ENCODE measurements at regions not wholly inside any gene's neighbourhood (a gene's known extent, or its start where the extent isn't known, plus 50 kb on each side); places are given as distances from the start of the nearest gene placed in this dataset.
"Not testable (repeated sequence)": the region's sequence is repeated elsewhere in the genome, so short reads cannot be mapped to it uniquely, and the experiment has no call there.

DNA sequence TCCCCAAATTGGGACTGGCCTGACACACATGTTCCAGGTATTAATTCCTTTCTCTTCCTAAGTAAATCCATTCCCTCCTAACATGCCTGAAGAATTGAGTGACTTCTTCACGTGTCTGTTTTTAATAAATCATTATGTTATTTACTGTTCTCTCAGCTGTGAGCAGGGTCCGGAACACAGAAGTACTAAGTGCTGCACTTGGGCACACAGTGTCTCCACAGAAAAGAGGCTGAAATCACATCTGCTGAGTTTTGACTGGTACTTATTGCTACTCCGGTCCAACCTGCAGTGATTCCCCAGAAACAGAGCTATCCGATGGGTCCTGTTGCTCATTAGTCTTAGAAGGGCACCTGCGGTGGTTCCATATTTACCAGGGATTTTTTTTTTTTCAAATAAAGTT is 202.6 kb downstream of the RBM46 start:
- no peak for ATAC-seq

DNA sequence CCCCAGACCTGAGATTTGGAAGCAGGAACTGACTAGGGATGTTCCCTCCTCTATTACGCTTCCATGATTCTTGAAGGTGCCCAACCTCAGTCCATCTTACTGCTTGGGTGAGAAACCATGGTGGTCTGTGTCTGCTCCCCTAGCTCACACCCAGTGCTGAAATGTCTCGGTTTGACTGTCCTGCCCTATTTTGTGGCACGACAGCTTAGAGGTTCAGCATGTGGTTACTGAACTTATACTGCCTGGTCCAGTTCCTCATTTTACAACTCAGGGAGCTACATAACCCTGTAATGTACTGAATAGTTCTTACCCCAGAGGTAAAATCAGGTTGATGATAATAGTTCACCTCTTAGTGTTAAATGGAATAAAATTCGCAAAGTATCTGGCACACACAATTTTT is 203.1 kb downstream of the RBM46 start:
- ATAC-seq, result no peak

GRCh38 chr4:154984616-154985015 is 203.5 kb downstream of the RBM46 start:
- ATAC-seq, result no peak

GRCh38 chr4:154985673-154986072 is 204.6 kb downstream of the RBM46 start:
- ATAC-seq, result no peak

DNA sequence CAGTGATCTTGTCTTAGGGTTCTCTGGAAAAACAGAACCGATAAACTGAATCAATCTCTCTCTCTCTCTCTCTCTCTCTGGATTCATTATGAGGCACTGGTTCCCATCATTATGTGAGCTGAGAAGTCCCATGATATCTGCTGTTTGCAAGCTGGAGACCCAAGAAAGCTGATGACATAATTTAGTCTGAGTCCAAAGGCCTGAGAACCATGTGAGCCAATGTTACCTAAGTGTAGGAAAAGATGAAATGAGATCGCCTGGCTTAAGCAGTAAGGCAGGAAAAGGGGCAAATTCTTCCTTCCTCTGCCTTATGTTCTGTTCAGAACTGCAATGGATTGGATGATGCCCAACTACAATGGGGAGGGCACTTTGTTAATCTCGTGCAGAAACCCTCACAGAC is 207.4 kb downstream of the RBM46 start:
- no peak for ATAC-seq

- ATAC-seq, result no peak
These were observed 208.4 kb downstream of the RBM46 start for GRCh38 chr4:154989511-154989910.

DNA sequence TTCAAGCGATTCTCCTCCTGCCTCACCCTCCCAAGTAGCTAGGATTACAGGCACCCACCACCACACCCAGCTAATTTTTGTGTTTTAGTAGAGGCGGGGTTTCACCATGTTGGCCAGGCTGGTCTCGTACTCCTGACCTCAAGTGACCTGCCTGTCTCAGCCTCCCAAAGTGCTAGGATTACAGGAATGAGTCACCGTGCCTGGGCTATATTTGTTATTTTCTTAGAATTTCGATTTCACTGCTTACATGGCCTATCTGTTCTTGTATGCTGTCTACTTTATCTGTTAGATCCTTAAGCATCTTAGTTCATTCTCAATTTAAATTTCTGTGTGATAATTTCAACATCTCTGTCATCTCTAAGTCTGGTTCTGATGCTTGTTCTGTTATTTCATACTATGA is 210.6 kb upstream of the NPY2R start:
- not testable (repeated sequence) for ATAC-seq

DNA sequence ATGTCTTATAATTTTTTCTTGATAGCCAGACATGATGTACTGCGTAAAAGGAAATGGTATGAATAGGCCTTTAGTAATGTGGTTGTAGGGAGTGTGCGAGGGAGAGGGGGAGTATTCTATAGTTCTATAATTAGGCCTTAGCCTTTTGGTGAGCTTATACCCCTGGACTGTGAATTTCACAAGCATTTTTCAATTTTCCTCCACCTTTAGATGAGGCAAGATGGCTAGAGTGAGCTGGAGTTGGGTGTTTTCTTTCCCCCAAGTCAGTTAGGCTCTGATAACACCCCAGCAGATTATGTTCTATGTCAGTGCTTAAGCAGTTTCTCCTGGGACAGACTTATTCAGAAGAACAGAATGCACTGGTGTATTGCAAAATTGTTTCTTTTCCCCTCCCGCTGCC is 210.2 kb upstream of the NPY2R start:
- ATAC-seq, result no peak

- ATAC-seq, result no peak
These were observed 209.7 kb upstream of the NPY2R start for GRCh38 chr4:154998773-154999172.

DNA sequence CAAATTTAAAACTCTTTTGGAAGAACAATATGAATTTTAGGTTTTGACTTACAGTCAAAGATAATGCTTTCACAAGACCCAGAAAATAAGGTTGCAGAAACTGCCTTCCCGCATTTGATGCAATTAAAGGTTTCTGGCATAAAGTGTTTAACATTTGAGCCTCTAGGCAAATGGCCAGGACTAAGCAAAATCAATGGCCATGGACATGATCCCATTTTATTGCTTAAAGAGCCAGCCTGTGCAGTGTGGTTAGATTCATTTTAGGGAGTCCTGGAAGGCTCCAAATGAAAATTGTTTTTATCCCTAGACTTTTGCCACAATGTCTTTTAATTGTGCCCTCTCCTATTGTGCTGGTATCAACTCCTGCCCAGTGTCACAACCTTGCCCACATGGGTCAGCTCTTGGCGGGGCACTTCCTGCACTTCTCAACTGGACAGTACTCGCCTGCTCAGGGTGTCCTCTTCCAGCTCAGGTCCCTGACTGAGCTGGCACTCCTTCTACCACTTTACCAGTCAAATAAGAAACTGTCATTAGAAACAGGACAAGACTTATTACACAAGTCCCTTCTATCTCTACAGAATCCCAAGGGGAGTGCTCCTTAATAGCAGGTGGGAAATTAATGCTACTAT is 208.4 kb upstream of the NPY2R start:
- ATAC-seq, result no peak

GRCh38 chr4:155001251-155001650 is 207.2 kb upstream of the NPY2R start:
- ATAC-seq, result no peak

- no peak for ATAC-seq
These were observed 202.9 kb upstream of the NPY2R start for GRCh38 chr4:155005395-155006090.

- ATAC-seq, result no peak
These were observed 200.7 kb upstream of the NPY2R start for GRCh38 chr4:155007660-155008176.

DNA sequence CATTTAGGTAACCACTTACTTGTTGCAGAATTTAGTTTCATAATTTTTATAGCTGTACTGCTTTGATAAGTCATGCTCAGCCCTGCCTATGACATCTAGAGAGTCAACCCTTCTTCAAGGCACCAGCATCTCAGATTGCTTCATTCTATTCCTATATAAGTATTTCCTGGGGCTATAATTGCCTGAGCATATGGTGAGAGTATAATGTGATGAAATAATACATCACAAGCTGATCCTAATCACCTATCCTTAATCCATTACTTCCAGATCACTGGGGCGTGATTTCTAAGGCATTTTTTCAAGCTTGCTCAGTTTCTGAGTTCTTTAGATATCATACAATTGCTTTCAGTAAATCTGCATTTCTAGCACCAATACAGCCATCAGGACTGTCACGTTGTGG is 200.0 kb upstream of the NPY2R start:
- no peak for ATAC-seq

GRCh38 chr4:155009288-155009687 is 199.1 kb upstream of the NPY2R start:
- ATAC-seq, result no peak

GRCh38 chr4:155010376-155010775 is 198.1 kb upstream of the NPY2R start:
- no peak for ATAC-seq

GRCh38 chr4:155011163-155011780 is 197.2 kb upstream of the NPY2R start:
- ATAC-seq, result no peak

DNA sequence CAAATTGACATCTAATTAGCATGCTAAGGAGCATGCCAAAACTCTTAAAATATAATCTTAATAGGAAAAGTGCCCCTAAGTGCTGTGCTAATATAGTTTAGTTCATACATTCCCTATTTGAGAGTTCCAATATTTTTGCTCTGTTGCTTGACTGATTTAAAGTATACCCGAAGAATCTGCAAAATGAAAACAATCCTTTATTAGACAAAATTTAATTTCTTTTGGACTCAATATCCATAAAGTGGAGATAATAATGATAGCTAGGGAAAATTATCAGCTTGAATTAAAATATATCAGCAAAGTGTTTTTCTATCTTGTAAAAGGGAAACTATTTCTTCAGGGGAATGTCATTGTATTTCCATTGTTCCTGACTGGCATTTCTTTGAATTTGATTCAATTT is 196.0 kb upstream of the NPY2R start:
- ATAC-seq, result no peak

- ATAC-seq, result no peak
These were observed 191.0 kb upstream of the NPY2R start for GRCh38 chr4:155017426-155017825.

DNA sequence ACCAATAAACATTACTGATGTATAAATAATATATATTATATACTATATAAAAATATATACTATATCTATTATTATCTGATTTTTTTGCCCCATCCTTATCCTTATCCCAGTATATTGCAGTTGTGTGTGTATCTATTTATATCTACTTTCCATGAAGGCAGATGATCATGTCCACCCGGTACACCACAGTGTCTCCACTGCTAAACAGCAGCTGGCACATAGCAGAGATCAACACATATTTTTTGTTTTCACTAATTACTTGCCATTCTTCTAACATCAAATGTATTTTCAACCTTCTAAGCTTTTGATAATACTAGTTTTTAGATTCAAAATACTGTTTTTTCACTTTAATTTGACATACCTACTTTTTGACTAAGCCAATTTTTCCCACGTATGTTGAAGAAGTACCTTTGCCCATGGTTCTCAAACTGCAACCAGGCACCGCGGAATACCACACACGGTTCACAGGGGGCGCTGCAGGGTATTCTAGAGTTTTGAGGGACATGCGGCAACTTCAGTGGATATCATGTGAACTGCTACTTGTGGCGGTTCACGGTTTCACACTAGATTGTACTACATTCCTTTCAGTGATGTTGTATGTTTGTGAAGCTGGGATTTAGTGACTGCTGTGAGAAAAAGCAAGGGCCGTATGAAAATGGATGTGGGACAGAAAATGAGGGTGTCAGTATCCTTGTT is 182.5 kb upstream of the NPY2R start:
- ATAC-seq, result no peak

DNA sequence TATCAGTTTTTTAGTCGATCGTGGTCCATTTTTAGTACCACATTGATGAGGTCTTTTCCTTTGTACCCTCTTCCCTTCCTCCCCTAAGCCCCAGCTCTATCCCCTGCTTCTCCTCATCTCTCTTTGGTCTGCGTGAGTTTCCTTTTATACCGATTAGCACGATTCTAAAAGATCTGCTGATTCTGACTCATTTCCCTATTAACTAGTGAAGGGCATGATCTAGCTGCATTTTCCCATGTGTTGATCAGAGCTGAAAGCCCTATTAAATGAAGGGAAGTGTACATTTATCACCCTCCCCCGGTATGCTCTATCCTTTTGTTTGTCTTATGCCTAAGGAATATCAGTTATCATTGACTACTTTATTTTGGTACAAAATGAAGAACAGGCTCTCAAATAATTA is 181.7 kb upstream of the NPY2R start:
- ATAC-seq, result no peak

- ATAC-seq, result no peak
These were observed 175.8 kb upstream of the NPY2R start for GRCh38 chr4:155032521-155033229.

DNA sequence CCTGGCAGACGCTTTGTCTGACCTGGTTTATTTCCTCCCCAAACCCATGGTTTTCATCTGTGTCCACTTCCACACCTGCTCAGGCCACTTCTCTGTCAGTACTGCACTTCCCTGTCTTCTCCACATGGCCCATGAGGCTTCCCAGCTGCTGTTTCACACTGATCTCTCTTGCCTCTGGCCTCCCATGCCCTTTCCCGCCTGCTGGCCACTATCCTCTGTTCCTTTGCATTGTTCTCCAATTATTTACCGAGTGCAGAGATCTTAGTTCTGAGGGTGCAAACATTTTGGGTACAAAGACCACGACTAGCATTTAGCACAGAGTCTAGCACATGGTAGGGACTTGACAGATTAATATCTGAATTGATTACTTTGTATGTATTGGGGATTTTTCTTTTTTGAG is 174.8 kb upstream of the NPY2R start:
- ATAC-seq, result no peak

Data from esophagus mucosa (tissue), 1 donor.